ENCODE measurements at regions not wholly inside any gene's neighbourhood (a gene's known extent, or its start where the extent isn't known, plus 50 kb on each side); places are given as distances from the start of the nearest gene placed in this dataset.

DNA sequence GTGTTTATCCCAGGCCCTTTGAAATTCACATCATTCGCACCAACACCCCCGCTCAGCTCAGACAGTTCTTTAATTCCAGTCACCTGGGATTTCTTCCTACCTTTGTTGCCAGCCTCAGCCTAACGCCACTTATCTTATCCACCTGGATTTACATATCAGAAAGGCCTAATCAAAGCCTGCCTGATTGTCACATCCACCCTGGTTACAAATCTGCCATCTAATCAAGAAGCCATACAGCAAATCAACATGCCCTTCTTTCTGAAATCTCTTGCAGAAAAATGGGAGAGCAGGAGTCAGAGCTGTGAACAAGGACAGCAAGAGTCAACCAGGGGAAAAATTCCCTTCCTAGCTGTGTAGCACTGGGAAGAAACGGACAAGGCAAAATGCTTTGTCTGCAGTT lies 173.2 kb upstream of the DAB1 start:
- TF ChIP-seq, protein P1, sequence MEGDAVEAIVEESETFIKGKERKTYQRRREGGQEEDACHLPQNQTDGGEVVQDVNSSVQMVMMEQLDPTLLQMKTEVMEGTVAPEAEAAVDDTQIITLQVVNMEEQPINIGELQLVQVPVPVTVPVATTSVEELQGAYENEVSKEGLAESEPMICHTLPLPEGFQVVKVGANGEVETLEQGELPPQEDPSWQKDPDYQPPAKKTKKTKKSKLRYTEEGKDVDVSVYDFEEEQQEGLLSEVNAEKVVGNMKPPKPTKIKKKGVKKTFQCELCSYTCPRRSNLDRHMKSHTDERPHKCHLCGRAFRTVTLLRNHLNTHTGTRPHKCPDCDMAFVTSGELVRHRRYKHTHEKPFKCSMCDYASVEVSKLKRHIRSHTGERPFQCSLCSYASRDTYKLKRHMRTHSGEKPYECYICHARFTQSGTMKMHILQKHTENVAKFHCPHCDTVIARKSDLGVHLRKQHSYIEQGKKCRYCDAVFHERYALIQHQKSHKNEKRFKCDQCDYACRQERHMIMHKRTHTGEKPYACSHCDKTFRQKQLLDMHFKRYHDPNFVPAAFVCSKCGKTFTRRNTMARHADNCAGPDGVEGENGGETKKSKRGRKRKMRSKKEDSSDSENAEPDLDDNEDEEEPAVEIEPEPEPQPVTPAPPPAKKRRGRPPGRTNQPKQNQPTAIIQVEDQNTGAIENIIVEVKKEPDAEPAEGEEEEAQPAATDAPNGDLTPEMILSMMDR (conservative IDR thresholded peaks at IDR 0.05; ENCODE audit: low read depth, low read length) = no peak
- H3K4me3 ChIP-seq (ENCODE audit: low read length) = no peak overlapping the region
- no peak for DNase-seq (ENCODE audit: low read depth)

DNA sequence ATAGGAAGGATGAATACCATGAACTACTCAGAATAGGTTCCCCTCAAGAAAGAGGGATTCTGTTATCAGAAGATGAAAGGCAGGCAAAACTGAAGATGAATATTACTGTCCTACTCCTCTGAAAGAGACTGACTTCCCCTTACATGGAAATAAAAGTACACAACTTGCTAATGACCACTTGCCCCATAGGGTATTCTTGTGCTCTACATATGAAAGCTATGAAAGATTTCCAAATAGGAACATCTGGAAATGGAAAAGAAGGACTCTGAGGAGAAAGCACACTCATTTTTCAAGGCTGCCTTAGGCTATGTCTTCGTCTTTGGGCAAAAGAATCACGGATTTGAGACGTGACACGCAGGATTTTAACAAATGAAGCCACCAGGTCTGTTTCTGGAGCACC lies 170.1 kb upstream of the DAB1 start:
- no peak overlapping the region for H3K4me3 ChIP-seq (ENCODE audit: low read length)

DNA sequence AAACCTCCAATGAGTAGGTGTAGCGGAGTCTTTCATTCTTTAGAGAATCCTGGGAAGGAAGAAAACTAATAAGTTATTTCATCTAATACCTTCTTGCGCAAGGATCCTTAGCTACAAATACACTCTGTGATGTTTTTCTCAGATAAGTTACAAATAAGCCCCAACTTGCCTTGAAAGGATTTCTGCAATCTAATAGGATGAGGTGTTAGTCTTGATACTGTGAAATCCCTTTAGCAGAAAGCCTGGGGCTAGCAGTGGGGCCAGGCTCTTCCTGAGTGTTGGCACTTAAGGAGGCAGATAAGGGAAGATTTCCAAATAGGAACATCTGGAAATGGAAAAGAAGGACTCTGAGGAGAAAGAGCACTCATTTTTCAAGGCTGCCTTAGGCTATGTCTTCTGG lies 168.0 kb upstream of the DAB1 start:
- TF ChIP-seq, protein P1 (conservative IDR thresholded peaks at IDR 0.05; ENCODE audit: low read depth, low read length) = no peak
- H3K4me3 ChIP-seq (ENCODE audit: low read length) = no peak overlapping the region
- DNase-seq (ENCODE audit: low read depth) = peak; percentile 19

More for the DNA sequence above, 170.1 kb upstream of the DAB1 start:
- no peak for DNase-seq (ENCODE audit: low read depth)
- TF ChIP-seq, protein P1 (conservative IDR thresholded peaks at IDR 0.05; ENCODE audit: low read depth, low read length) = no peak

DNA sequence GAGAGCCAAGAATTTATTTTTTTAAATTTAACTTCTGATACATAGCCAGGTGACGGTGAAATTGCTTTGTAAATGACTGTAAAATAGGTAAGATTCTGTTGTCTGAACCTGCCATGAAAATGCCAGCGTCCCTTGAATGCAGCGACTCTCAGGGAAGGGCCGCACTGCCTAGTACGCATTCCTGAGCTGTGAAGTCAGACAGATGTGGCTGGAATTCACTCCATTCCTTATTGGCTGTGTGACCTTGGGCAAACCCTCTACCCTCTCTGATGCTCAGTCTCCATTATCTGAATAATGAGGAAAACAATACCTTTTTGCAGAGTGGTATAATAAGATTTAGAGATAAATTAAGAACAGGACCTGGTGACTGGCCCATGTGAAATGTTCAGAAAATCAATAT lies 167.1 kb upstream of the DAB1 start:
- no peak overlapping the region for H3K4me3 ChIP-seq (ENCODE audit: low read length)
- TF ChIP-seq, protein P1 (conservative IDR thresholded peaks at IDR 0.05; ENCODE audit: low read depth, low read length) = no peak

DNA sequence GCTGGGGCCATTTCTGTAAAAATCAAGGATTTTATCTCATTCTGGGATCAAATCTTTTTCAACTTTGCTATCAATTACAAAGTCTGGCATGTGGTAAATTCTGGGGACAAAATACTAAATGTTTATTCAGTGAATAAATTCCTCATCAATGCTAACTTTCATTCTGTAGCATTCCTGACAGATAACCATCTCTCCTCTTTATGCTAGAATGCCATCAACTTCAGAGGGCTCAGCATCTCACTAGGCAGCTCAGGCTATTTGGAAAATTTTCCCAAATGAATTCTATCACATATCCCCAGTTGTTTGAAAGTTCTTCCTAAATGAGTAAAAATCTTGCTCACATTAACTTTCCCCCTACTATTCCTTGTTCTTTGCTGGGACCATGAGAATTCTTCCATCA lies 163.0 kb upstream of the DAB1 start:
- H3K4me3 ChIP-seq (ENCODE audit: low read length) = no peak overlapping the region
- TF ChIP-seq, protein P1 (conservative IDR thresholded peaks at IDR 0.05; ENCODE audit: low read depth, low read length) = no peak
- DNase-seq (ENCODE audit: low read depth) = no peak

More for the DNA sequence above, 167.1 kb upstream of the DAB1 start:
- no peak for DNase-seq (ENCODE audit: low read depth)

DNA sequence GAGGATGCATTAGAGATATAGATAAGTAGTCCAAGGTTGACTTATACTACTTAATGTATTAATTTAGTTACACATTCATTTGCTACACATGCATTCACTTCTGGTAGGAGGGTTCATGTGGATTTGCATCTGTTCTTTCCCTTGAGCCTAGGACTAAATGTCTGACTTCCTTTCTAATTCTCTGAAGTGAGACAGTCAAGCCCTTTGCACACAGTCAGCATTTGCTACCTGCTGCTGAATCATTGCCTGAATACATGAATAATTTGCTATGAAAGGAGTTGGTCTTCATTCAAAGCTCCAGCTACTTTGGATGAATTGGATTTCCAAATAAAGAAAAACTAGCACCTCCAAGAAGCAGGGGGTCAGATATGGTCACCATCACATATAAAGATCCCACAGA lies 154.8 kb upstream of the DAB1 start:
- H3K4me3 ChIP-seq (ENCODE audit: low read length) = no peak overlapping the region
- TF ChIP-seq, protein P1 (conservative IDR thresholded peaks at IDR 0.05; ENCODE audit: low read depth, low read length) = no peak
- no peak for DNase-seq (ENCODE audit: low read depth)

DNA sequence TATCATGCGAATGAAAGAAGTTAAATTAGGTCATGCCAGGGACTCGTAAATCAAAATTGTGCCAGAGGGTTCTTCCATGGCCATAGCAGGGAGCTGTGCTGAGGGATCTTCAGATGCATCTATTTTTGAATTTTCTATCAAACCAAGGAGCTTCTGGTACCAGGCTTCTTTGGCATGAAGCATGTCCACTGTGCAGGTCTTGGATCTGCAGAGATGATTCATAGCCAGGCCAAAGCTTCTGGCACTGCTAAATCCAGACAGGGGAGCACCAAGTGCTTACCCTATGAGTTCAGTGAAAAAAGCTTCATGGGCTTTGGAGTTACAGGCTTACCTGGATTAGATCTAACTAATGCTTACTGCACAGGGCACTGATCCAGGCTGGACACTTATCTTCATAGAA lies 154.2 kb upstream of the DAB1 start:
- TF ChIP-seq, protein P1 (conservative IDR thresholded peaks at IDR 0.05; ENCODE audit: low read depth, low read length) = no peak
- DNase-seq (ENCODE audit: low read depth) = no peak
- no peak overlapping the region for H3K4me3 ChIP-seq (ENCODE audit: low read length)

Data from retinal pigment epithelial cell (primary cell).